HG02981 (cell line): ENCODE measurements at regions not wholly inside any gene's neighbourhood (a gene's known extent, or its start where the extent isn't known, plus 50 kb on each side); places are given as distances from the start of the nearest gene placed in this dataset.
"Not testable (repeated sequence)": the region's sequence is repeated elsewhere in the genome, so short reads cannot be mapped to it uniquely, and the experiment has no call there.

ENCODE experiments used
- ATAC-seq: cut with Tn5 transposase; IDR thresholded peaks from one replicate; pipeline ENCODE4 v1.9.1; 2021; ENCODE audit warnings: mild to moderate bottlenecking, moderate library complexity; ENCODE audit not compliant: unreplicated experiment

- ATAC-seq: no peak
These were observed 177.3 kb downstream of the BANP start for GRCh38 chr16:88128556-88128955.

GRCh38 chr16:88129133-88129532 lies 177.9 kb downstream of the BANP start:
- not testable (repeated sequence) for ATAC-seq

GRCh38 chr16:88130016-88130415 lies 178.8 kb downstream of the BANP start:
- no peak for ATAC-seq

GRCh38 chr16:88130681-88131080 lies 179.4 kb downstream of the BANP start:
- ATAC-seq: no peak

- ATAC-seq: no peak
These were observed 180.0 kb downstream of the BANP start for GRCh38 chr16:88131256-88131655.

GRCh38 chr16:88131966-88132365 lies 180.7 kb downstream of the BANP start:
- no peak for ATAC-seq

GRCh38 chr16:88132836-88133506 lies 181.7 kb downstream of the BANP start:
- ATAC-seq: no peak

GRCh38 chr16:88133507-88133843 lies 182.2 kb downstream of the BANP start:
- ATAC-seq: no peak

GRCh38 chr16:88134172-88134898 lies 183.1 kb downstream of the BANP start:
- not testable (repeated sequence) for ATAC-seq

GRCh38 chr16:88134899-88135682 lies 183.9 kb downstream of the BANP start:
- ATAC-seq: not testable (repeated sequence)

GRCh38 chr16:88136211-88136713 lies 185.0 kb downstream of the BANP start:
- not testable (repeated sequence) for ATAC-seq

- not testable (repeated sequence) for ATAC-seq
These were observed 185.7 kb downstream of the BANP start for GRCh38 chr16:88136939-88137338.

GRCh38 chr16:88139141-88139540 lies 187.9 kb downstream of the BANP start:
- ATAC-seq: not testable (repeated sequence)

GRCh38 chr16:88140195-88140594 lies 189.0 kb downstream of the BANP start:
- not testable (repeated sequence) for ATAC-seq

- ATAC-seq: no peak
These were observed 190.3 kb downstream of the BANP start for GRCh38 chr16:88141580-88141979.

GRCh38 chr16:88142056-88142935 lies 191.1 kb downstream of the BANP start:
- ATAC-seq: not testable (repeated sequence)

- not testable (repeated sequence) for ATAC-seq
These were observed 192.1 kb downstream of the BANP start for GRCh38 chr16:88143122-88144027.

GRCh38 chr16:88144028-88144511 lies 192.8 kb downstream of the BANP start:
- no peak for ATAC-seq

- not testable (repeated sequence) for ATAC-seq
These were observed 194.1 kb downstream of the BANP start for GRCh38 chr16:88145376-88145775.
